ENCODE measurements at regions not wholly inside any gene's neighbourhood (a gene's known extent, or its start where the extent isn't known, plus 50 kb on each side); places are given as distances from the start of the nearest gene placed in this dataset.

GRCh38 chr4:154015578-154015977 lies 226.7 kb upstream of the SFRP2 start:
- no peak for TF ChIP-seq JUND (IDR thresholded peaks at IDR 0.05; ENCODE audit: low read depth)
- DNase-seq (ENCODE audit: low read depth in 1 of 2, low spot score in 1 of 2): no peak
- in situ Hi-C loops (cut with HindIII; ENCODE audit: low pct_unique_long_range_greater_than_20kb, low sequenced_read_pairs): no loop called here

- in situ Hi-C loops (cut with HindIII; ENCODE audit: low pct_unique_long_range_greater_than_20kb, low sequenced_read_pairs): no loop called here
- no peak for TF ChIP-seq JUND (IDR thresholded peaks at IDR 0.05; ENCODE audit: low read depth)
- DNase-seq (ENCODE audit: low read depth in 1 of 2, low spot score in 1 of 2): no peak
Measured at GRCh38 chr4:154014407-154015321, 225.8 kb upstream of the SFRP2 start.

- no peak for TF ChIP-seq JUND (IDR thresholded peaks at IDR 0.05; ENCODE audit: low read depth)
- no peak for DNase-seq (ENCODE audit: low read depth in 1 of 2, low spot score in 1 of 2)
- in situ Hi-C loops (cut with HindIII; ENCODE audit: low pct_unique_long_range_greater_than_20kb, low sequenced_read_pairs): no loop called here
Measured at GRCh38 chr4:154013576-154013975, 224.7 kb upstream of the SFRP2 start.

- in situ Hi-C loops (cut with HindIII; ENCODE audit: low pct_unique_long_range_greater_than_20kb, low sequenced_read_pairs): no loop called here
- no peak for DNase-seq (ENCODE audit: low read depth in 1 of 2, low spot score in 1 of 2)
- TF ChIP-seq JUND (IDR thresholded peaks at IDR 0.05; ENCODE audit: low read depth): no peak
Measured at GRCh38 chr4:154010371-154010770, 221.5 kb upstream of the SFRP2 start.

GRCh38 chr4:154009788-154010187 lies 220.9 kb upstream of the SFRP2 start:
- DNase-seq (ENCODE audit: low read depth in 1 of 2, low spot score in 1 of 2): no peak
- in situ Hi-C loops (cut with HindIII; ENCODE audit: low pct_unique_long_range_greater_than_20kb, low sequenced_read_pairs): no loop called here
- TF ChIP-seq JUND (IDR thresholded peaks at IDR 0.05; ENCODE audit: low read depth): no peak

GRCh38 chr4:154009191-154009590 lies 220.3 kb upstream of the SFRP2 start:
- in situ Hi-C loops (cut with HindIII; ENCODE audit: low pct_unique_long_range_greater_than_20kb, low sequenced_read_pairs): no loop called here
- DNase-seq (ENCODE audit: low read depth in 1 of 2, low spot score in 1 of 2): no peak
- no peak for TF ChIP-seq JUND (IDR thresholded peaks at IDR 0.05; ENCODE audit: low read depth)

- DNase-seq (ENCODE audit: low read depth in 1 of 2, low spot score in 1 of 2): no peak
- TF ChIP-seq JUND (IDR thresholded peaks at IDR 0.05; ENCODE audit: low read depth): no peak
- in situ Hi-C loops (cut with HindIII; ENCODE audit: low pct_unique_long_range_greater_than_20kb, low sequenced_read_pairs): no loop called here
Measured at GRCh38 chr4:154005171-154005520, 216.3 kb upstream of the SFRP2 start.

GRCh38 chr4:154004507-154005170 lies 215.8 kb upstream of the SFRP2 start:
- TF ChIP-seq JUND (IDR thresholded peaks at IDR 0.05; ENCODE audit: low read depth): no peak
- in situ Hi-C loops (cut with HindIII; ENCODE audit: low pct_unique_long_range_greater_than_20kb, low sequenced_read_pairs): no loop called here
- DNase-seq (ENCODE audit: low read depth in 1 of 2, low spot score in 1 of 2): no peak

- DNase-seq (ENCODE audit: low read depth in 1 of 2, low spot score in 1 of 2): no peak
- TF ChIP-seq JUND (IDR thresholded peaks at IDR 0.05; ENCODE audit: low read depth): no peak
- in situ Hi-C loops (cut with HindIII; ENCODE audit: low pct_unique_long_range_greater_than_20kb, low sequenced_read_pairs): no loop called here
Measured at GRCh38 chr4:154004016-154004415, 215.1 kb upstream of the SFRP2 start.

GRCh38 chr4:154003378-154003777 lies 214.5 kb upstream of the SFRP2 start:
- no peak for DNase-seq (ENCODE audit: low read depth in 1 of 2, low spot score in 1 of 2)
- in situ Hi-C loops (cut with HindIII; ENCODE audit: low pct_unique_long_range_greater_than_20kb, low sequenced_read_pairs): no loop called here
- TF ChIP-seq JUND (IDR thresholded peaks at IDR 0.05; ENCODE audit: low read depth): no peak

- no peak for TF ChIP-seq JUND (IDR thresholded peaks at IDR 0.05; ENCODE audit: low read depth)
- in situ Hi-C loops (cut with HindIII; ENCODE audit: low pct_unique_long_range_greater_than_20kb, low sequenced_read_pairs): no loop called here
Measured at GRCh38 chr4:154001193-154001592, 212.3 kb upstream of the SFRP2 start.

GRCh38 chr4:153997516-153997915 lies 208.6 kb upstream of the SFRP2 start:
- in situ Hi-C loops (cut with HindIII; ENCODE audit: low pct_unique_long_range_greater_than_20kb, low sequenced_read_pairs): no loop called here

More at GRCh38 chr4:154001193-154001592, 212.3 kb upstream of the SFRP2 start:
- DNase-seq (ENCODE audit: low read depth in 1 of 2, low spot score in 1 of 2): no peak

GRCh38 chr4:153989505-153989904 lies 200.6 kb upstream of the SFRP2 start:
- no peak for TF ChIP-seq JUND (IDR thresholded peaks at IDR 0.05; ENCODE audit: low read depth)
- DNase-seq (ENCODE audit: low read depth in 1 of 2, low spot score in 1 of 2): no peak
- in situ Hi-C loops (cut with HindIII; ENCODE audit: low pct_unique_long_range_greater_than_20kb, low sequenced_read_pairs): no loop called here

More at GRCh38 chr4:153997516-153997915, 208.6 kb upstream of the SFRP2 start:
- DNase-seq (ENCODE audit: low read depth in 1 of 2, low spot score in 1 of 2): no peak
- no peak for TF ChIP-seq JUND (IDR thresholded peaks at IDR 0.05; ENCODE audit: low read depth)
